ENCODE measurements at regions not wholly inside any gene's neighbourhood (a gene's known extent, or its start where the extent isn't known, plus 50 kb on each side); places are given as distances from the start of the nearest gene placed in this dataset.

DNA sequence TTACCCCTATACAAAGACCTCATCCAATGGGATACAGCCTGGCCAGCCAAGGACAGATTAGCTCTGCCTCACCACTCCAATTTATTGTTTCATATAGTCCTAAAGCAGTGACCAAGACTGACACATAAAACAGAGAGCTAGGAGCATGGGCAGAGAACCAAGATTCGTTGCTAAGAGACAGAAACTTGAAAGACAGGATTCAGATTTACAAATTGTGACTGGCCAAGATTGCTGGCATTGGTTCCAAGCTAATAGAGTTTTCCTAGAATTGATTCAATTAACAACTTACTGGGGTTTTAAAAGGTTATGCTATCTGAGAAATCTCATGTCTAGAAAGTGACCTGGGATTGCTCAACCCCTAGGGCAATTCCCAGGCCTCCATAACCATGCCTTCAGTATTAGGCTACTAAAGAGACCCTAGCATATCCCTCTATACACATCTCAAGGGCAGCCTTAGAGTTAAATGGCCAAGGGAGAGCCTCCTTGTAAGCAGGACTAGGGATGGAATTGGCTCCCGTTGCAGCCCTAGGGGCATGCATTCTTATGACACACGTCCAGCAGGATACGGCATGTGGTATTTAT, 75.6 kb downstream of the ICOS start:
- DNase-seq: no peak

DNA sequence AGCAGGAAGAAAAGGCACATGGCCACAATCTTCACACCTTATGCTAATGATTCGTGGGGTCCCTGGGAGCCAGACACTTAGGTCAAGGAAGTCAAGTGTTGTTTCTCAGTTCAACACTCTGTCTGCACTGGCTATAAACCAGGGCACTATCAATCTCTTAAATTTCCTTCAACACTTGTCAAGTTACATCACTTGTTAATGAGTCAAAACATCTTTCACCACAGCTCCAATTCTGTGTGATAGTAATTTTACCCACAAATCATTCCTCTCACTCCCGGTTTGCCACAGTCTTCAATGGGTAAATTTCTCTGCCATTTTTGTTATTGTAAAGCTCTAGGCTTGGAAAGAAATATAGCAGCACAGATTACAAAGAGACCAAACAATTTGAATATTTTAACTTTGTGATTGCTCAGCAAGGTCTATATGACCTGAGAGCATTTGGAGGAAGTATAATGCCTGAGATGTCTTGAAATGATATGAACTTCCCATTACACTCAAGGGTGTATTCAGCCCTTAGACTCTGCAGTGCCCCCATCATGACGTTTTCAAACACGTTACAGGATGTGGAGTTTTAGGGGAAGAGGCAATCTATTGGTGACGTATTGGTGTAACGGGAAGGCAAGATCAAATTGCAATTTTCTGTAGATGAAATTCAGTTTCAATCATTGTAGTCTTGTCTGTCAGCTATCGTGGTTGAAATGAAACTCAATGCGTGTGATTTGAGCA, 78.7 kb downstream of the ICOS start:
- no peak for DNase-seq

DNA sequence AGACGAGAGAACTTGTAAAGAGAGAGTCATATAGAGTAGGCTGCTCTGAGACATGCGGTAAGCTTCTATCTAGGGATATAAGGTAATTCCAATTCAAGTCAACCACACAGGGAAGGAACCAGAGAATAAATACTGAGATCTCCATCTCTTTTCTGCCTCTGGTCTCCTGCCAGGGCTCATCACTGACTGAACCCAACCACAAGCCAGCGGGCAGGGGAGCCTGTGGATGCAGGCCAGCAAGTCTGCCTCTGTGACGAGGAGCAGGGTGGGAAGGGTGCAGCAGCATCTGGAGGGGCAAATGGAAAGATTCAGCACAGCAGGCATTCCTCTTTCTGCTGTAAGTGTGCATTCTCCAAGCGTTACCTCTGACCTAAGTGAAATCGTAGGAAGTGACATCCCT, 82.2 kb downstream of the ICOS start:
- DNase-seq: no peak

DNA sequence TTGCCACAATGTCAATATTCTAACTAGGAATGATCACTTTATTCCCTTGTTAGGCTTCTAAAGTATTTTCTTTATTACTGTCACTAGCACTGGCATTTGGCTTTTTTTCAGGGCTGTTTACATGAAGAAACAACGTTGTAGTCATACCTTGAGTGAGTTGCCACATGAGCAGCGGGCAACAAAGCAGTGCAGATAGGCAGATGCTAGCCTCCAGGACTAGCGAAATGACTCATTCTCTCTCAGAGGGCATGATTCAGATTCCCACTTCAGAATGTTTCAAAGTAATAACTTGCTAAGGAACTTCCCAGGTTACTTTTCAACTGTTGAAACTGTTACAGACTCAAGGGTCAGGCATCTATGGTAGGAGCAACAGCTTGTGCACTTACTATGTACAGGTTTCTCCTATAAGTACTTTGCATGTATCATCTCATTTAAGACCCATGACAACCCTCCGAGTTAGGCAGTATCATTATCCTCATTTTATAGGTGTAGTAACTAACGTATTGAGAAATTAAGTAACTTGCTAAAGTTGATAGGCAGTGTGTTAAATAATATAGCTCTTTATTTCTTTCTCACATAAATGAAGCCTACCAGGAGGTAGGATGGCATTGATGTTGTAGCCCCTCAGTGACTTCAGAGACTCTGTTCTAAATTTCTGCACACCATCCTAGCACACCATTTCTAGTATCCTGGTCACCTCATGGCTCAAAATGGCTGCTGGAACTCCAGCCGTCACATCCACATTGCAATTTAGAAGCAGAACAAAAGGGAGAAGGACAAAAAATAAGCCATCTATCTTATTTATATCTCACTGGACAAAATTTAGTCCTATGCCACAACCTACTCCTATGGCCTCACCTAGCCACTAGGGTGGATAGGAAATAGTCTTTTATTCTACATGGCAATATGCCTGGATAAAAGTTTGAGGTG, 83.3 kb downstream of the ICOS start:
- no peak for DNase-seq

- no peak for DNase-seq
Measured at GRCh38 chr2:204021290-204022081, 84.9 kb downstream of the ICOS start.

GRCh38 chr2:204022550-204022949, 86.0 kb downstream of the ICOS start:
- no peak for DNase-seq

DNA sequence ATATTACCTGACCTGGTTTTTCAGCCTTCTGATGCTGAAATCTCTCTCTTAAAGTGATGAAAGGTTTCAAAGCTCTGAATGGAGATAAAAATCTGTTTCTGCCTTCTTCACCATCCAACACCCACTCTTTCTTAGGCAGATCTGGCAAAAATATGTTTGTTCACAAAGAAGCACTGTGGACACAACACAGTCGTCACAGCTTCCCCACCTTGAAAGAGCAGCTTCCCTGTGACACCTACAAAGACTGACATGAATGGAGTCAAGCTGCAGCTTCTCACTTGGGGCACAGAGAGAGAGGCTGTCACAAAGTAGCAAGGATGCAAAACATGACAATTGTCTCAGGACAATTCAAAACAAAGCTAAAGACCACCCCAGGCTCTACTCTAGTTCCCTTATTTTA, 86.5 kb downstream of the ICOS start:
- no peak for DNase-seq

DNA sequence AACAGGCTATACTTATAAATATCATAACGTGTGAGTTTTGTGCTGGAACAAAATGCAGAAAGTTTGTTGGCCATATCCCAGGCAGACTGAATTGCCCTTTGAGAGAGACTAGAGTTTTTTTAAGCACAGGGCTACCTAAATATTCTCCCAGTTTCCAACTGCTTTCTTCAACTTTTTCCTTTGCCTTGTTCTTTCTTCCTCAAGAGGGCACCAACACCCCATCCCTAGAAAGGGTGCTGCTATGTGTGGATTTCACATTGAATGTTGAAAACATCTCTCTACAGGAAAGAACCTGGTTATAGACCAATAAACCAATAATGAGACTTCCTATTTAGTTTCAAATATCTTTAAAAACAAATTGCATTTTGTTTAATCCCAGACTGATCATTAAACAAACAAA, 87.9 kb downstream of the ICOS start:
- DNase-seq: peak in 1 of 2 experiments; percentile 0

DNA sequence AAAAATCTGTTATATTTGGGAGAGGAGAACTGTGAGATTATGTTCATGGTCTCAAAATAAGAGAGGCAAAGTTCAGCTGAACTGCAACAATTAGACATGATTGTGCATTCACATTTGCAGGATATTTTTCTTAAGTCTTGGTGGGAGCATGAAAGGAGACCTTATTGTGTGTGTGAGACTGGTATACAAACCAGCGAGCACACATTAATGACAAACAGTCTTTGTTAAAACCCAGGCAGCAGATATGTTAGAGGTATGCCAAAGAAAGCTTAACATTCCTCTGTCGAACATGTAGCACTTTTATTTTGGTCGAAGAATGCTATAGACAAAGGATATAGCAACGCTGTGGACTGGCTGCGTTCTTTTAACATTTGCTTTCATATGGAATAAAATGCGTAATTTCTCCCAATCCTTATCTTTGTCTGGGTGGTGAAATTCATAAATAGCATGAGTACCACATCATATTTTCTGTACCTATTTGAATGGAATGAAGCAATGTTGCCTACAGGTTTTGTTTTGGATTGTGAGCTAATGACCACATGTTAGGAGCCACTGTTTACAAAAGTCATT, 88.4 kb downstream of the ICOS start:
- no peak for DNase-seq

GRCh38 chr2:204026294-204026693, 89.7 kb downstream of the ICOS start:
- DNase-seq: no peak

DNA sequence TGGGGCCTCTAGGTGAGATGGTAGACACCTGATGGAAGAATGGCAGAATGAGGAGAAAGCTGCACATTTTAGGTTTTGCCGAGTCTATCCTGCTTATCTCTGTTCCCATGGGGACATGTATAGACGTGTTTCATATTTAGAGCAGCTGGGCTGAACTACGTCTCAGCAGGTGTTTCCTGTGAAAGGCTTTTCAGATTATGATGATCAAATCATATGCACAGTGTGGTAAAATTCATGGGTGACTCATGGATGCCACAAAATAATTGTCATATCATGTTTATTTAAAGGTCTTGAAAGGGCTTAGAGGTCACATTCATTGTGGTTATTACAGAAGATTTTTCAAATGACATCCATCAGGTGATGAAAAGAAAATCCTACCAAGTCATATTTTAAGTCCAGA, 90.5 kb downstream of the ICOS start:
- DNase-seq: no peak

- no peak for DNase-seq
Measured at GRCh38 chr2:204030322-204030721, 93.8 kb downstream of the ICOS start.

- no peak for DNase-seq
Measured at GRCh38 chr2:204031056-204031455, 94.5 kb downstream of the ICOS start.

DNA sequence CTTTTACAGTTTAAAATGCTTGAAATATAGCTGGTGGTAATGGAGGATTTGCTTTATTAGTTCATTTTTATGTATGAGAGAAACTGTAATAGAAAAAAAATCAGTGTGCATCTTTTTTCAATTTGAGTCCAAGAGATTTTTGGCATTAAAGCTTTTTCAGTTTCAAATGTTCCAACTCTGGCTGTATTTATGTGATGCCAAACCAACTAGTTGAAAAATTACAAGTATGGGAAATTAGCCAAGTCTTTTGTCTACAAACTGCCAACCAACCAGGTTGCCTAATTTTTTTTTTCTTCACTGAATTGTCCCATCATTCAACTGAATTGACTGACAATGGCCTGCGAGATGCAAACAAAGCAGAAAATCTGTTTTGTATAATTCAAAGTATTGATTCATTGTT, 95.7 kb downstream of the ICOS start:
- DNase-seq: no peak

GRCh38 chr2:204033611-204034495, 97.3 kb downstream of the ICOS start:
- DNase-seq: no peak

- no peak for DNase-seq
Measured at GRCh38 chr2:204036706-204037105, 100.1 kb downstream of the ICOS start.

- no peak for DNase-seq
Measured at GRCh38 chr2:204037286-204037685, 100.7 kb downstream of the ICOS start.

GRCh38 chr2:204039298-204039838, 102.8 kb downstream of the ICOS start:
- no peak for DNase-seq

GRCh38 chr2:204040016-204040415, 103.5 kb downstream of the ICOS start:
- DNase-seq: no peak

- no peak for DNase-seq
Measured at GRCh38 chr2:204042401-204042800, 105.8 kb downstream of the ICOS start.

- no peak for DNase-seq
Measured at GRCh38 chr2:204046145-204046544, 109.6 kb downstream of the ICOS start.

All from Kasumi-1 (cell line).